ENCODE measurements at regions not wholly inside any gene's neighbourhood (a gene's known extent, or its start where the extent isn't known, plus 50 kb on each side); places are given as distances from the start of the nearest gene placed in this dataset.
A peak's percentile ranks its signal among the peaks of the same experiment; 100 is the strongest.

DNA sequence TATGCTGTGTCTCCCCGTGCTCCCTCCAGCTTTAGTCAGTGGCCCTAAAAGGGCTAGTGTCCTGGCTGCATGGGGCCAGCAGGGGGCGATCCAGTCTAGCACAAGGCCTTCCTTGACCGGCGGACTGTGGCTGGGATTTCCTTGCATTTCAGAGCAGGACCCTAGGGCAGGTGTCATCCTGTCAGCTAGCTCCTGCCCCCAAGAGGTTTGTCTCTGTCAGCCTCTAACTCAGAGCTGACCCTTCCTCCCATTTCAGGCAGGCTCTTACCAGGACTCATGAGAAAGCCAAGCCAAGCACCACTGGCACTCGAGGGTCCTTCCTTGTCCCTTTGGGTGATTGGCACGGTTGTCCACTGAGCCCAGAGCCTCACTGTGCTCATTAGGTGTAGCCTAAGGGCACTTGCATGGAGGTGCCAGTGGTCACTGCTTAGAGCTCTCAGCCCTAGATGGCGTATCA is 140.3 kb downstream of the RPIA start:
- ATAC-seq = peak in 1 of 4 donors; percentile 41
- WGBS, 3 donors = 42 to 48% (median 48%) methylated on average over 7 of the region's 7 CpGs
- intact Hi-C loops (cut with DNase I) = no loop called here

GRCh38 chr2:88832311-88832991 is 141.0 kb downstream of the RPIA start:
- Histone ChIP-seq H3K27ac (no peak overlapping the region), H3K9me3 (no peaks in the 10 kb centered on the region), H3K4me1 (no peaks in the 10 kb centered on the region), H3K4me3 (no peak overlapping the region), H3K27me3 (ENCODE audit: insufficient read depth in 3 of 3, low read length in 2 of 3) (peaks cover 0 to 13% (median 0%) of the 10 kb centered on the region in 3 donors), H3K36me3 (ENCODE audit: insufficient read depth in 1 of 2, low read depth in 1 of 2) (no peaks in the 10 kb centered on the region)
- intact Hi-C loops (cut with DNase I) = no loop called here
- DNase-seq = no peak
- WGBS, 3 donors = 72 to 76% (median 74%) methylated on average over 8 of the region's 8 CpGs
- TF ChIP-seq, protein P1, sequence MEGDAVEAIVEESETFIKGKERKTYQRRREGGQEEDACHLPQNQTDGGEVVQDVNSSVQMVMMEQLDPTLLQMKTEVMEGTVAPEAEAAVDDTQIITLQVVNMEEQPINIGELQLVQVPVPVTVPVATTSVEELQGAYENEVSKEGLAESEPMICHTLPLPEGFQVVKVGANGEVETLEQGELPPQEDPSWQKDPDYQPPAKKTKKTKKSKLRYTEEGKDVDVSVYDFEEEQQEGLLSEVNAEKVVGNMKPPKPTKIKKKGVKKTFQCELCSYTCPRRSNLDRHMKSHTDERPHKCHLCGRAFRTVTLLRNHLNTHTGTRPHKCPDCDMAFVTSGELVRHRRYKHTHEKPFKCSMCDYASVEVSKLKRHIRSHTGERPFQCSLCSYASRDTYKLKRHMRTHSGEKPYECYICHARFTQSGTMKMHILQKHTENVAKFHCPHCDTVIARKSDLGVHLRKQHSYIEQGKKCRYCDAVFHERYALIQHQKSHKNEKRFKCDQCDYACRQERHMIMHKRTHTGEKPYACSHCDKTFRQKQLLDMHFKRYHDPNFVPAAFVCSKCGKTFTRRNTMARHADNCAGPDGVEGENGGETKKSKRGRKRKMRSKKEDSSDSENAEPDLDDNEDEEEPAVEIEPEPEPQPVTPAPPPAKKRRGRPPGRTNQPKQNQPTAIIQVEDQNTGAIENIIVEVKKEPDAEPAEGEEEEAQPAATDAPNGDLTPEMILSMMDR (IDR thresholded peaks at IDR 0.05) = no peak
- no peak for ATAC-seq

More for the DNA sequence above, 140.3 kb downstream of the RPIA start:
- Histone ChIP-seq H3K27ac (no peak overlapping the region), H3K4me3 (no peak overlapping the region), H3K36me3 (ENCODE audit: insufficient read depth in 1 of 2, low read depth in 1 of 2) (no peaks in the 10 kb centered on the region), H3K4me1 (no peaks in the 10 kb centered on the region), H3K27me3 (ENCODE audit: insufficient read depth in 3 of 3, low read length in 2 of 3) (peaks cover 0 to 13% (median 0%) of the 10 kb centered on the region in 3 donors), H3K9me3 (no peaks in the 10 kb centered on the region)
- DNase-seq = peak; percentile 29 to 64
- TF ChIP-seq, protein P1 (IDR thresholded peaks at IDR 0.05) = peak; percentile 44

DNA sequence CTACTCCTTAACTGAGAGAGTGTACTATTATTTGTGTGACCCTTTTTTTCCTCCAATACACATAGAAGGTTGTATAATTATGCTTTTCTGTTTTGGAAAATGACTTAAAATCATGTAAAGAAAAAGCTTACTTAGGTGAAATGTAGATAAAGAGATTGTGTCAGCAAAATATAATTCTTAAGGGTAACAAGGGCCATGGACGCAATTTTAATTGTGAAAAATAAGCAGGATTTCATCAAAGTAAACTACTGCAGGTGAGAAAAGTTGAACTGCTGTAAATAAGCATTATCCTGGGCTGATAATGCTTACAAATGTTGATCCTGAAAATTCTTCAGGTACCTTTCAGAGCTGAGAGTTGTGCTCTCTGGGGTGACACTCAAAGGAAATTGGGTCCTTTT is 141.5 kb downstream of the RPIA start:
- no peak for DNase-seq
- ATAC-seq = no peak
- 91 to 97% (median 94%) methylated on average over 1 of the region's 1 CpG for WGBS, 3 donors
- intact Hi-C loops (cut with DNase I) = no loop called here
- Histone ChIP-seq H3K9me3 (no peaks in the 10 kb centered on the region), H3K36me3 (ENCODE audit: insufficient read depth in 1 of 2, low read depth in 1 of 2) (no peaks in the 10 kb centered on the region), H3K4me1 (no peaks in the 10 kb centered on the region), H3K27me3 (ENCODE audit: insufficient read depth in 3 of 3, low read length in 2 of 3) (peaks cover 0 to 13% (median 0%) of the 10 kb centered on the region in 3 donors), H3K4me3 (no peak overlapping the region), H3K27ac (no peak overlapping the region)
- TF ChIP-seq, protein P1 (IDR thresholded peaks at IDR 0.05) = no peak

DNA sequence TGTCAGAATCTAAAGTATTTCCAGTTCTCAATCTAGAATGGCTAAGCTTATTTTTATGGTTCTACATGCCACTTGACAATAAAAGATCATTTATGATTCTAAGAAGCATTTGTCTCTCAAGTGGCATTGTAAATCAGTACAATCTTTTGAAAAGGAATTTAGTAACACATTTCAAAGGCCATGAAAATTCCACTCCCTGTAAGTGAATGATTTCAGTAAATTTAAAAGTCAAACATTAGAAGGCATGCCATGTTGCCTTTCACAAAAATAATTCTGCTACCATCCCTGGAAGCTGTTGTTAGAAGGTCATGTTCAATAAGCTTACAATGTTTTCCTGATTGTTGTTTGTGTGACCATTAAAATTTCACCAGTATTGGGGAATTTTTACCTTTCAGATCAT is 142.9 kb downstream of the RPIA start:
- H3K27ac ChIP-seq = no peak overlapping the region
- DNase-seq (no peak), ATAC-seq (no peak)
- intact Hi-C loops (cut with DNase I) = no loop called here
- peaks cover 0 to 9% (median 0%) of the 10 kb centered on the region in 3 donors for H3K27me3 ChIP-seq (ENCODE audit: insufficient read depth in 3 of 3, low read length in 2 of 3)
- no peaks in the 10 kb centered on the region for H3K4me1 ChIP-seq
- no peaks in the 10 kb centered on the region for H3K9me3 ChIP-seq
- no peak overlapping the region for H3K4me3 ChIP-seq
- H3K36me3 ChIP-seq (ENCODE audit: insufficient read depth in 1 of 2, low read depth in 1 of 2) = no peaks in the 10 kb centered on the region
- TF ChIP-seq, protein P1 (IDR thresholded peaks at IDR 0.05) = no peak

DNA sequence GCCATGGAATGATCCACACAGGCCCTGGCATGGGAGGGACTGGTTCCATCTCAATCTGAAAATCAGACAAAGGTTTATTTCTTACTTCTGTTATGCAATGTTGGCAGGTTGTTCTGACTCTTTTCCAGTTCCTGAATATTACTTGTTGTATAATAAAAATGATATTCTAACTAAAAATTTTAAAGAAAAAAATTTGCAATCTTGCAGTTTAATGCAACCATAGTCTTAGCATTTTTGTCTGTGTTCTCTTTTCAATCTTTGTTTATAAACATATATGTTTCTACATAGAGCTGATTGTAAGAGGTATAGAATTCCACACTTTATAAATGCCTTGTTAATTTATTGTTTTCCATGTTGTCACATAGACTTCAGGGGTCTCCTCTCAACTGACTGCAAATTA is 143.4 kb downstream of the RPIA start:
- no peak for ATAC-seq

More for the DNA sequence above, 143.4 kb downstream of the RPIA start:
- H3K36me3 ChIP-seq (ENCODE audit: insufficient read depth in 1 of 2, low read depth in 1 of 2) = no peaks in the 10 kb centered on the region
- no peaks in the 10 kb centered on the region for H3K9me3 ChIP-seq
- no peak for DNase-seq
- TF ChIP-seq, protein P1 (IDR thresholded peaks at IDR 0.05) = no peak
- H3K4me3 ChIP-seq = no peak overlapping the region
- H3K27ac ChIP-seq = no peak overlapping the region
- intact Hi-C loops (cut with DNase I) = no loop called here
- peaks cover 0 to 5% (median 0%) of the 10 kb centered on the region in 3 donors for H3K27me3 ChIP-seq (ENCODE audit: insufficient read depth in 3 of 3, low read length in 2 of 3)
- H3K4me1 ChIP-seq = no peaks in the 10 kb centered on the region
